ENCODE measurements at regions not wholly inside any gene's neighbourhood (a gene's known extent, or its start where the extent isn't known, plus 50 kb on each side); places are given as distances from the start of the nearest gene placed in this dataset.
A peak's percentile ranks its signal among the peaks of the same experiment; 100 is the strongest.

DNA sequence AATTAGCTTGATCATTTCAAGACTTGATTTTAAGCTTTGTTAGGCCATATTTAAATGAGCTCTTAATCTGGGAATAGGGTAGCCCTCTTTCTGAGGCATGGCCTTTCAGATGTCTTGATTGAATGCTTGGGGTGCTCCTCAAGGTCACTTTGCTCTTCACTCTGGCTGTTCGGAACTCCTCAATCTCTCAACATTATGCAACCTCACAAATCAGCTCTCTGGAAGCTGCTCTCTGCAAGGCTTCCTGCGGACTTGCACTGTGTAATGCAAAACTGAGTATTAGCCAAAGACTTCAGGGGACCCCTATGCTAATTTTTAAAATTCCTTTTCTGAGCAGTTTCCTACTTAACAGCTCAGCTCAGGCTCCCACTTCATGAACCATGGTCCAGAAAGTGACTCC lies 398.3 kb downstream of the PRDM5 start:
- Histone ChIP-seq H2BK5ac (ENCODE audit: insufficient read length, low read length) (no peak overlapping the region), H3K18ac (ENCODE audit: insufficient read length, low read depth, low read length) (no peak overlapping the region)
- H3K9me3 Mint-ChIP-seq: peaks cover 5 to 8% of the 10 kb centered on the region in 2 experiments; a peak in 4 of 5 replicates

More for the DNA sequence above, 398.3 kb downstream of the PRDM5 start:
- Histone ChIP-seq H3K4ac (ENCODE audit: low read depth, low read length) (no peak overlapping the region), H3T11ph (ENCODE audit: low read length) (no peak overlapping the region), H2BK120ac (ENCODE audit: low read depth, low read length, poor library complexity, severe bottlenecking) (no peak overlapping the region), H2BK15ac (ENCODE audit: low read depth, low read length) (no peak overlapping the region), H3K9ac (ENCODE audit: extremely low read depth, insufficient read length, low read length) (no peak overlapping the region), H3K4me2 (ENCODE audit: insufficient read depth, insufficient read length, low read length) (peak overlapping the region; percentile 31), H3K27me3 (ENCODE audit: insufficient read depth, low read length) (no peaks in the 10 kb centered on the region), H2BK12ac (ENCODE audit: insufficient read length, low read depth, low read length) (no peak overlapping the region), H2BK20ac (ENCODE audit: low read depth, low read length, poor library complexity, severe bottlenecking) (no peak overlapping the region), H3K23me2 (ENCODE audit: insufficient read length, low read depth, low read length, poor library complexity, severe bottlenecking) (no peaks in the 10 kb centered on the region), H4K91ac (ENCODE audit: insufficient read length, low read depth, low read length) (no peak overlapping the region), H4K20me1 (ENCODE audit: control insufficient read depth, insufficient read depth, insufficient read length) (no peaks in the 10 kb centered on the region), H2AK5ac (ENCODE audit: insufficient read length, low read length) (no peak overlapping the region), H3K14ac (ENCODE audit: insufficient read depth, low read length) (no peak overlapping the region), H3K9me3 (ENCODE audit: control insufficient read depth, low read depth, low read length) (no peaks in the 10 kb centered on the region), H3K56ac (ENCODE audit: insufficient read length, low read depth, low read length) (no peak overlapping the region), H3K4me1 (ENCODE audit: insufficient read depth, low read length) (peaks cover 2% of the 10 kb centered on the region; the same call in 1 of the 2 replicates), H3K27ac (ENCODE audit: insufficient read length, low read depth, low read length) (no peak overlapping the region), H3K79me2 (ENCODE audit: insufficient read depth, low read length) (no peaks in the 10 kb centered on the region), H4K5ac (ENCODE audit: insufficient read length, low read depth, low read length) (no peak overlapping the region), H3K79me1 (ENCODE audit: insufficient read depth, low read depth, low read length, poor library complexity, severe bottlenecking) (no peaks in the 10 kb centered on the region), H3K23ac (ENCODE audit: insufficient read length, low read depth, low read length) (no peak overlapping the region), H4K8ac (replicated peaks; ENCODE audit: insufficient read length, low read depth, low read length) (no peak overlapping the region), H2AFZ (ENCODE audit: low read length) (no peak overlapping the region)
- DNase-seq: no peak
- no CpG with 5 or more reads among the region's 2 CpGs for WGBS (ENCODE audit: extremely low coverage, insufficient read length, low lambda C conversion rate)
- Mint-ChIP-seq H3K4me3 (no peak overlapping the region), H3K27ac (peak overlapping the region in 2 of 3 experiments; percentile 68 to 94; a peak in 6 of 7 replicates), H3K27me3 (ENCODE audit: low read depth) (no peaks in the 10 kb centered on the region), H3K36me3 (ENCODE audit: insufficient read depth in 1 of 3, low read depth in 3 of 3) (peaks cover 4 to 14% (median 13%) of the 10 kb centered on the region in 3 experiments; a peak in 6 of 7 replicates), H3K4me1 (peaks cover 33 to 35% of the 10 kb centered on the region in 2 experiments)
- no peak for TF ChIP-seq CTCF (conservative IDR thresholded peaks at IDR 0.05)

Data from H9 (cell line).